Stimulated activated naive CD8-positive, alpha-beta T cell treated with anti-CD3 and anti-CD28 coated beads, Interleukin-15, Interleukin-2, amounts not matched to agents 100 ng/mL and 50 ng/mL, for 24 hours (primary cell): ENCODE measurements at regions not wholly inside any gene's neighbourhood (a gene's known extent, or its start where the extent isn't known, plus 50 kb on each side); places are given as distances from the start of the nearest gene placed in this dataset.

Experiments used
- H3K27ac Mint-ChIP-seq: one replicate; pipeline ENCODE4 v1.8.0; 2021; ENCODE audit warnings: mild to moderate bottlenecking, mixed read lengths
- H3K27me3 Mint-ChIP-seq: one replicate; pipeline ENCODE4 v1.8.0; 2021; ENCODE audit warnings: mixed read lengths
- H3K36me3 Mint-ChIP-seq: one replicate; pipeline ENCODE4 v1.8.0; 2021; ENCODE audit warnings: low read depth, mixed read lengths
- H3K4me1 Mint-ChIP-seq: one replicate; pipeline ENCODE4 v1.8.0; 2021; ENCODE audit warnings: low read depth, mixed read lengths
- H3K4me3 Mint-ChIP-seq: one replicate; pipeline ENCODE4 v1.8.0; 2021; ENCODE audit warnings: mild to moderate bottlenecking, mixed read lengths
- H3K9me3 Mint-ChIP-seq: one replicate; pipeline ENCODE4 v1.8.0; 2021; ENCODE audit warnings: mixed read lengths

DNA sequence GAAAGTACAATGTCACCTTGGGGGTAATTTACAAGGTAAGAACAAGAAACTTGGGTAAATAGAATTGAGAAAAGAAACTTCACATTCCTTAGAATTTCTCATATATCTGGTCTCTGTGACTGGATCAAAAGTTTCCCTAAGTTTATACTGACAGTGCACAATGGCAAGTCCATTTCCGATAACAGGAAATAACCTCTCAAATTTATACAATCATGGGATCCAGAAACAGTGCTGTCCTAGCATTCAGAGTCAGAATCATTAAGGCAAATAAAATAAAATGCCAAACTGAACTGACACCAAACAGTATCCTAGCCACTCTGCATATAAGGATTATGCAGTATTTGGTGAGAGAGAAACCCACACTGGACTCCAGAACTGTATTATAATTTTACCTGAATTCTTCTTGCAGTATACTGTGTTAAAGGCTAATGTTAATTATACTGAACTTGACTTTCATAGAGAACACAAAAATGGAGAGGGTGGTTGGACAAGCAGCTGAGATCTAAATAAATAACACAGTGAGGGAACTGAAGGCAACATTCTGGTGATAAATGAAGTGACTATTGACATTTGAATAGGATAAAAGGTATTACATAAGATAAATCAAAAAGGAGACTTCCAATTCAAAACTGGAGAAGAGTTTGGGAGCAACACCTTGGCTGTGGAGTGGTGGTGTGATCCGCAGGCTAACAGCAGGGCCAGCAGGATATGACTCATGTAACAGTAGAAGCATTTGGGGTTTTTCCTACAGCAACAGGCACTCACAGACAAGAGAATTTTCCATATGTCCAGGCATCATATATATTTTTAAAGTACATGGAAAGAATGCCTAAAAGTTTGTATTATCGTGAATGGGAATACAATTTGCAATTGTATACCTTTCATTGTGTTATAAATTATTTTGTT is 932.5 kb upstream of the MIR17HG start:
- H3K36me3 Mint-ChIP-seq: no peaks in the 10 kb centered on the region
- peaks cover 4% of the 10 kb centered on the region for H3K9me3 Mint-ChIP-seq
- H3K4me3 Mint-ChIP-seq: no peak overlapping the region
- H3K27me3 Mint-ChIP-seq: no peaks in the 10 kb centered on the region
- no peak overlapping the region for H3K27ac Mint-ChIP-seq
- no peaks in the 10 kb centered on the region for H3K4me1 Mint-ChIP-seq

DNA sequence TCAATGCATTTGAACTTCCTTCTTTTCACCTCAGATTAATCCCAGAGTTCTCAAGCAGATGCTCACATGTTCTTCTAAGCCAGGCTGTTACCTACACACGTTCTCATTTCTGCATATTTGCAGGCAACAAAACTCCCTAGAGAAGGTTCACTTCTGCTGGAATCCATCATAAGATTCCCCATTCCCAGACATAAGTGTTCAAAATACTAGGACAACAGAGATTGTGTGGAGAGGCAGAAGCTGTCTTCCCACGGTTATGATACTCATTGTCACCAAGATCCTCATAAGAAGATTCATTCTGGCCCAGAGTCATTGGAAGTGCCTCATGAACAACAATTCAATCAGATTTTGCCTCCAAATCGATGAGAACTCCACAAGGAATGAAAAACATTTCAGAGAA is 931.6 kb upstream of the MIR17HG start:
- no peaks in the 10 kb centered on the region for H3K27me3 Mint-ChIP-seq
- no peaks in the 10 kb centered on the region for H3K4me1 Mint-ChIP-seq

DNA sequence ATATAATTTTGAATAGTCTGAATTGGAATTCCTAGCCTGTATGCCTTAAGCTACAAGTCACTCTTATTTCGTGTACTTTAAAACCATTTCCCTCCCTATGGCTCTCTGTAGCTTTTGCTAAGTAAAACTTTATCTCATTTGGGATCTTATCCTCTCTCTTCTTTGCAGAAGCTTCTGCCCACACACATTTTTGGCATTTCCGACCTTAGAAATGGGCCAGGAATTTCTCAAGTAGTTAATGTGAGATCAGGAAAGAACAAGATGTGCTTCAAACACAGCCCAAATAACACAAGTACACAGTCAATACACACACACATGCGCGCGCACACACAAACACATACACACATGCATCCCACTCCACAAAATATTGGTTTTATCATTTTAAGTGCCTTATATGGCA is 931.0 kb upstream of the MIR17HG start:
- H3K4me3 Mint-ChIP-seq: no peak overlapping the region
- no peaks in the 10 kb centered on the region for H3K27me3 Mint-ChIP-seq
- no peak overlapping the region for H3K27ac Mint-ChIP-seq
- H3K9me3 Mint-ChIP-seq: peaks cover 8% of the 10 kb centered on the region
- no peaks in the 10 kb centered on the region for H3K4me1 Mint-ChIP-seq
- no peaks in the 10 kb centered on the region for H3K36me3 Mint-ChIP-seq

More for the DNA sequence above, 931.6 kb upstream of the MIR17HG start:
- no peak overlapping the region for H3K4me3 Mint-ChIP-seq
- H3K27ac Mint-ChIP-seq: no peak overlapping the region
- H3K36me3 Mint-ChIP-seq: no peaks in the 10 kb centered on the region
- H3K9me3 Mint-ChIP-seq: peaks cover 4% of the 10 kb centered on the region

DNA sequence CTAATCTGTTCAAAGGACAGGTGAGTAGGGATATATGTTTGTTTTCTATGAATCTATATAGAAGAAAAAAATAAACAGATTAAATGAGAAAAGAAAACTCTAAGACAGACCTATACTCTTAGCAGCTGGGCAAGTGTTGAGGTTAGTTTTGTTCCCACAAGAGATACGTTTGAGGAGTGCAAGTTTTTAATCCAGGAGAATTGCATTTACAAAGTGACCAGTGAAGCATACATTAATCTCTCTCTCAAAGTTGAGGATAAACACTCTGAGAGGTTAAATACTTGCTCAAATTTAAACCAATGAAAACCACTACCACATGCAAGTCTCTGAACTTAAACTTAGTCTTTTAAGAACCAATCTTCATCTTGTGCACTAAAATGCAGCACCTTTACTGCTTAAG is 930.5 kb upstream of the MIR17HG start:
- Mint-ChIP-seq H3K27me3 (no peaks in the 10 kb centered on the region), H3K4me1 (no peaks in the 10 kb centered on the region)

DNA sequence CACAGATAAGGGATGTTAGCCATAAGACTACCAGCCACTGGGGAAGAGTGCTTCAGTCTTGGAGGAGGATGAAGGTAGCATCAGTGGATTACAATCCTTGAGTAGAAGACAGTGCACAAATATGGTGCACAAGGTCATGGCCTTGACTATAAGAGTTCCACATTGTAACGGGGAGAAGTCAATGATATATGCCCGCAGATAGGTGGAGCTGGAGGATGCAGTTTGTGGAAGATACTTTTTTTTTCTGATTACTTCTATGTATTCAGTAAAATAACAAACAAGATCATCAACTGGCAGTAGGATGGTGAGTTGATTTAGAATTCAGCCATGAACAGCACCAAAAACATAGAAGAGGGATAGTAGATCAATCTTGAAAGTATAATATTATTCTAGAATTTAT is 926.8 kb upstream of the MIR17HG start:
- Mint-ChIP-seq H3K4me3 (no peak overlapping the region), H3K27me3 (no peaks in the 10 kb centered on the region), H3K4me1 (no peaks in the 10 kb centered on the region)

More for the DNA sequence above, 930.5 kb upstream of the MIR17HG start:
- Mint-ChIP-seq H3K4me3 (no peak overlapping the region), H3K9me3 (peaks cover 8% of the 10 kb centered on the region), H3K27ac (no peak overlapping the region), H3K36me3 (no peaks in the 10 kb centered on the region)

DNA sequence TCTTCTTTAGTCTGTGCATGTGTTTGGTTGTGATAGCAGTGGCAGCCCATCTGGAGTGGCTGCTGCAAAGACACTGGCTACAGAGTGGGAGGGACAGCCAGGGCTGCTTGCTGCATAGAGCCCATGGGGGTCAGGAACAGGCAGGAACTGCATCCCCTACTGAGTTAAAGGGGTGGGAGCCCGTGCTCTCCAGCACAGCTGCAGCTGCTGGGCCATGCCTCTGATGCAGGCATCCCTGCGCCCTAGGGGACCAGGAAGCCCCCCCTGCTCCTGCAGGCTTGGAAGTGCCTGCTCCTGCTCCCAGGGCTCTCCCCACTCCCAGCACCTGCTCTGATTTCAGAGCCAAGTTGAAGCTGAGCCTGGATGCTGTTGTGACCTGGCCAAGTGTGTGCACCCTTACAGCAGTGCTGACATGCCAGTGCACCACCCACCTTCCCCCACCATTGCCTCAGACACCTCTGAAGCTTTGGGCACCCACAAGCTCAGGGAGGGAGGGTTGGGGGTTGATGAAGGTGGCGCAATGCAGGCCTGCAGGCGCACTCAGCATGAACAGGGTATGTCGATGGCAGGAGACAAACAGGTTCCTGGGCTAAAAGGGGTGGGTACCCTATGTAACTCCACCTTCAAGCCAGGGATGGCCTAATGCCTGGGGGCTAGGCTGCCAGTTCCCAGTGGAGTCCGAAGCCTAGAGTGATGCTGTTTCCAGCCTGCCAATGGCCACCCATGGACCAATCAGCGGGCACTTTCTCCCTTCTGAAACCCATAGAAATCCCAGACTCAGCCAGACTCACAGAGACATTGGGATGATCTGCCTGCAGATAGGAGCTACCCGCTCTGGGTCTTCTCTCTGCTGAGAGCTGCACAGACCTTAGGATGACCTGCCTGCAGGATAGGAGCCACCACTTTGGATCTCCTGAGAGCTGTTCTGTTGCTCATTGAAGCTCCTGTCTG is 919.9 kb upstream of the MIR17HG start:
- no peak overlapping the region for H3K4me3 Mint-ChIP-seq
- H3K9me3 Mint-ChIP-seq: no peaks in the 10 kb centered on the region
- H3K27me3 Mint-ChIP-seq: no peaks in the 10 kb centered on the region
- no peak overlapping the region for H3K27ac Mint-ChIP-seq
- H3K36me3 Mint-ChIP-seq: no peaks in the 10 kb centered on the region
- no peaks in the 10 kb centered on the region for H3K4me1 Mint-ChIP-seq

More for the DNA sequence above, 926.8 kb upstream of the MIR17HG start:
- H3K36me3 Mint-ChIP-seq: no peaks in the 10 kb centered on the region
- peaks cover 8% of the 10 kb centered on the region for H3K9me3 Mint-ChIP-seq
- H3K27ac Mint-ChIP-seq: no peak overlapping the region

DNA sequence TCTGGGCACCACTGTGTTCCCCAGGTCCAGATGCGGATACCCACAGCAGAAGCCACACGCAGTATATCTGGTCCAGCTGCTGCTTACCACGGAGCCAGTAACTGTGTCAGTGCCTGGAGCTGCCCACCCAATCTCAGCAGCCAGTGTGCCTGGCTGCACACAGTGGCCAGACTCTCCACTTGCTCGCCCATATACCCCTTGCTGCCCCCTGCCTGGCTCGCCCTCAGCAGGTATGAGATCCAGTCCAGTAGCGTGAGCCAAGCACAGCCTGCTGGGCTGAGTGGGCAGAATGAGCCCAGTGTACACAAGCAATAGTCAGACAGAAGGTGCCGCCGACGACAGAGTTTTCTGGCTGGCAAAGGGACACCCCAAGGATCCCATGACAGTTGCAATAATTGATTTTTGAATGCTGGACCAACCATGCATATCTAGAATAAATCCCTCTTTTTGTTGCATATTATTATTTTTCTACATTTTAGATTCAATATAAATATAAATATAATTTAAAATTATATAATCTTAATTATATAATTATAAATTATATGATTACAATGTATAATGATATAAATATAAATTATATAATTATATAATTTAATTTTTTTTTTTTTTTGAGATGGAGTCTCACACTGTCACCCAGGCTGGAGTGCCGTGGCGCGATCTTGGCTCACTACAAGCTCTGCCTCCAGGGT is 918.8 kb upstream of the MIR17HG start:
- Mint-ChIP-seq H3K9me3 (no peaks in the 10 kb centered on the region), H3K27me3 (no peaks in the 10 kb centered on the region), H3K4me3 (no peak overlapping the region), H3K27ac (no peak overlapping the region), H3K36me3 (no peaks in the 10 kb centered on the region), H3K4me1 (no peaks in the 10 kb centered on the region)

DNA sequence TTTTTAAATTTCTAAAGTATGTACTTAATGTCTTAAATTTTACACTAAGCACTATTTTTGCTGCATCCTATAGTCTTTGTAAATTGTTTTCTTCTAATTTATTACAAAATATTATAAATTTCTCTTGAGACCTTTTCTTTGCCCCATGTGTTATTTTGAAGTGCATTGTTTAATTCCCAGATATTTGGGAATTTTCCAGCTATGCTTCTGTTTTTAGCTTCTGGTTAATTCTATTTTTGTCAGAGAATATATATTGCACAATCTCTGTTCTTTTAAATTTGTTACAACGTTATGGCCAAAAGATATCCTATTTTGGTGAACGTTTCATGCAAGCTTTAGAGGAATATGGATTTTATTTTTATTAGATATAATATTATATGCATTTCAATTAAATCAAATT is 917.4 kb upstream of the MIR17HG start:
- no peaks in the 10 kb centered on the region for H3K9me3 Mint-ChIP-seq
- H3K27ac Mint-ChIP-seq: no peak overlapping the region
- H3K4me3 Mint-ChIP-seq: no peak overlapping the region
- no peaks in the 10 kb centered on the region for H3K4me1 Mint-ChIP-seq
- H3K36me3 Mint-ChIP-seq: no peaks in the 10 kb centered on the region
- no peaks in the 10 kb centered on the region for H3K27me3 Mint-ChIP-seq

DNA sequence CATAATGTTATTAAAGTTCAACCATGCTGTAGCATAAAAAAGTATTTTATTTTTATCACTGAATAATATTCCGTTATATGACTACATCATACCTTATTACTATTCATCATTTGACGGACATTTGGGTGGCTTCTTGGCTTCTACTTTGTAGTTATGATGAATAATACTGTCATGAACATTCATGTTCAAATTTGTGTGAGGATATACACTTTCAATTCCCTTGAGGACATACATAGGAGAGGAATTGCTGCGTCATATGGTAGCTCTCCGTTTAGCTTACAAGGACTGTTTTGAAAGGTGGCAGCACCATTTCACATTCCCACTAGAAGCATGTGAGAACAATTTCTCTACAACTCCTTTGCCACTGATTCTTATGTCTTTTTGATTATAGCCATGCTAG is 910.8 kb upstream of the MIR17HG start:
- Mint-ChIP-seq H3K27ac (no peak overlapping the region), H3K27me3 (no peaks in the 10 kb centered on the region), H3K4me3 (no peak overlapping the region), H3K4me1 (no peaks in the 10 kb centered on the region), H3K9me3 (no peaks in the 10 kb centered on the region), H3K36me3 (no peaks in the 10 kb centered on the region)

DNA sequence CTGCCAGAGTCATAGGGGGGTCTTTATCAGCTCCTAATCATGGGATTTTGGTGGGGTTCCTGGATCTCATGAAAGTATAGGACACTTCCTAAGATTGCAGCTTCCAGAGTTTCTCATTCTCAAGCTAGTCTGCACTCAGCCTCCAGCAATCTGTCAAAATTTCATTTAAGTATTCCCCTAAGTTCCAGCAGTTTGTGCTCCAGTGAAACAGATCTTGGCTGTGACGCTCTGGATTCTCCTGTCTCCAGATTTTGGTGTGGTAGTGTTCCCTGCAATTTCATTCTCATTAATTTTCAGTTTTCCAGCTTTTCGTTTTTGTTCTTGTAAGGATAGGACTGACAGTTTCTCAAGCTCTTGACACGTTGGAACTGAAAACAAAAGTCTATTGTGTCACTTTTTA is 908.9 kb upstream of the MIR17HG start:
- H3K9me3 Mint-ChIP-seq: no peaks in the 10 kb centered on the region
- H3K4me1 Mint-ChIP-seq: no peaks in the 10 kb centered on the region
- no peaks in the 10 kb centered on the region for H3K36me3 Mint-ChIP-seq
- H3K27me3 Mint-ChIP-seq: no peaks in the 10 kb centered on the region
- H3K4me3 Mint-ChIP-seq: no peak overlapping the region
- H3K27ac Mint-ChIP-seq: no peak overlapping the region

DNA sequence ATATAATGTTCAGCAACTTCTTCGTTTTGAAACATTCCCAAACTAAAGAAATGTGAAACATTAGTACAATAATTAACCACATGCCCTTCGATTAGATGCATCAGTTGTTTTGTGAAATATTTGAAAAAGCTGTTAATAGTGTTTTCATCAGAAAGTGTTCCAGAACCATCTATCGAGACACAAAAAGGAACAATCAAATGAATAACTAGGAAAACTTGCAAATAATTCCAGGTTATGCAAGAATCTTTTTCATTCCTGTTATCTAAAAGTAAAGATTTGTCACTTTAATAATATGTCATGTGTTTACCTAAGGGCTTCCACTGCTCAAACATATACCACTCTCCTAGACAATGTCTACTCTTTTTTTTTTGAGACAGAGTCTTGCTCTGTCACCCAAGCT is 904.2 kb upstream of the MIR17HG start:
- no peak overlapping the region for H3K4me3 Mint-ChIP-seq
- no peaks in the 10 kb centered on the region for H3K36me3 Mint-ChIP-seq
- no peaks in the 10 kb centered on the region for H3K27me3 Mint-ChIP-seq
- H3K4me1 Mint-ChIP-seq: no peaks in the 10 kb centered on the region
- H3K9me3 Mint-ChIP-seq: no peaks in the 10 kb centered on the region
- H3K27ac Mint-ChIP-seq: no peak overlapping the region

DNA sequence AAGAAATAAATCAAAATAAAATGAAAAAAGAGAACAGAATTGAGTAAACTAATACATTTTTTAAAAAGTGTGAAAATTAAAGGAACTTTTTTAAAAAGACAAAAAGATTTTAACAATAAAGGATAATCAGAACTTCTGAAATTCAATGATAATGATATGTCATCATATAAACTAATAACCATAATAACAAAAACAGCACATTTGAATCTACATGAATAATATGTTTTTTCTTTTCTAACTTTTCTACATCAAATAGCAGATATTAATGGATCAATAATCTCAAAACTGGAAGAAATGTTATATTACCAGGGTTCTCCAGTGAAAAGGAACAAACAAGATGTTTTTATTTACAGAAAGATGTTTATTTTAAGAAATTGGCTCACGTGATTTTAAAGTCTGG is 903.3 kb upstream of the MIR17HG start:
- no peaks in the 10 kb centered on the region for H3K4me1 Mint-ChIP-seq
- H3K9me3 Mint-ChIP-seq: no peaks in the 10 kb centered on the region
- H3K4me3 Mint-ChIP-seq: no peak overlapping the region
- H3K36me3 Mint-ChIP-seq: no peaks in the 10 kb centered on the region
- H3K27me3 Mint-ChIP-seq: no peaks in the 10 kb centered on the region
- no peak overlapping the region for H3K27ac Mint-ChIP-seq

DNA sequence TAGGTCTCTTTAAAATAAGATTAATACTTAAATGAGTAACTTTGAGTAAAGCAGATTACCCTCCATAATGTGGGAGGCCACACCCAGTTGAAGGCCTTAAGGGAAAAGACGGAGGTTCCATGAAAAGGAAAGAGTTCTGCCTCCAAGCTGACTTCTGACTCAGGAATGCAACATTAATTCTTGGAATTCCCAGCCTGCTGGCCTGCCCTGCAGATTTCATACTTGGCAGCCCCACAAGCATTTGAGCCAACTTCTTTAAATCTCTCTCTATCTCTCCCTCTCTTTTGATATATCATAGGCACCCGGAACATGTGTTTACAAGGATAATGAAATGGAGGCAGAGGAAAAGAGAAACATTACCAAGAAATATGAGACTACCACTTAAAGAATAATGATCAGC is 902.3 kb upstream of the MIR17HG start:
- no peaks in the 10 kb centered on the region for H3K27me3 Mint-ChIP-seq
- H3K27ac Mint-ChIP-seq: no peak overlapping the region
- no peaks in the 10 kb centered on the region for H3K4me1 Mint-ChIP-seq
- H3K36me3 Mint-ChIP-seq: no peaks in the 10 kb centered on the region
- no peaks in the 10 kb centered on the region for H3K9me3 Mint-ChIP-seq
- no peak overlapping the region for H3K4me3 Mint-ChIP-seq

DNA sequence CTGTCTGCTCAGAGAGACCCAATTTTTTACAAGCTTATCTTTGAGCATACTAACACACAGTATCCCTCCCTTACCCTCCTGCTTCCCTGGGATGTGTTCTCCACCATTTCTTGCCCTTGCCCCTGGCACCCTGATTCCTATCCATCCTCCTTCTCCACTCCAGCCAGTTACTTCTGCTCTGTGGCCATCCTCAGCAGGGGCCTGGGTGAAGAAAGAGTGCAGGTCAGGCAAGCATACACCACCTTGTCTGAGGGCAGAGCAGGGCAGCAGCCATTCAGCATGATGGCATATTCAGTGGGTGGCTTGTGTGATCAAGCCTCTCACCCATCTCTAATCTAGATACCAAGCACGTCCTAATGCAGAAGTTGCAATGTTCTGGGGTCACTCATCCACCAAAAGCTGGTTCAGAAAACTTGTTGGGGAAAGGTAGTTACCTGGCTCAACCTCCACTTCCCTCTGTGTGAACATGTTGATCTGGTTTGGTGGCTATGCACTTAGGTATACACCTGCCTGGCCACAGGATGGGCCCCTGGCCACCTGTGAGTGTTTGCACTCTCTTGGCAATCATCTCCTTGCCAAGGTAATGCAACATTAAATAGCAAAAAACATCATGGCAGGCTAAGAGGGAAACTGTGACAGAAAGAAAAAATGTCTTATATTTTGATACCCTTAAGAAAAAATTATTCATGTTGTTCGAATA is 900.3 kb upstream of the MIR17HG start:
- no peak overlapping the region for H3K27ac Mint-ChIP-seq
- H3K4me1 Mint-ChIP-seq: no peaks in the 10 kb centered on the region
- H3K4me3 Mint-ChIP-seq: no peak overlapping the region
- no peaks in the 10 kb centered on the region for H3K9me3 Mint-ChIP-seq
- no peaks in the 10 kb centered on the region for H3K36me3 Mint-ChIP-seq
- H3K27me3 Mint-ChIP-seq: no peaks in the 10 kb centered on the region
